ENCODE measurements at regions not wholly inside any gene's neighbourhood (a gene's known extent, or its start where the extent isn't known, plus 50 kb on each side); places are given as distances from the start of the nearest gene placed in this dataset.

- DNase-seq: no peak
These were observed 1298.3 kb upstream of the WWC1 start for GRCh38 chr5:166992874-166993722.

- peak; percentile 8 for DNase-seq
These were observed 1297.2 kb upstream of the WWC1 start for GRCh38 chr5:166994226-166994625.

- DNase-seq: no peak
These were observed 1290.2 kb upstream of the WWC1 start for GRCh38 chr5:167001246-167001645.

GRCh38 chr5:167008705-167009104 is 1282.7 kb upstream of the WWC1 start:
- DNase-seq: peak; percentile 60

GRCh38 chr5:167011196-167011595 is 1280.2 kb upstream of the WWC1 start:
- DNase-seq: no peak

- no peak for DNase-seq
These were observed 1279.1 kb upstream of the WWC1 start for GRCh38 chr5:167012123-167013034.

- no peak for DNase-seq
These were observed 1276.9 kb upstream of the WWC1 start for GRCh38 chr5:167014401-167015056.

GRCh38 chr5:167020418-167020817 is 1271.0 kb upstream of the WWC1 start:
- DNase-seq: no peak

- DNase-seq: no peak
These were observed 1262.0 kb upstream of the WWC1 start for GRCh38 chr5:167029488-167029887.

GRCh38 chr5:167030500-167031120 is 1260.8 kb upstream of the WWC1 start:
- no peak for DNase-seq

- no peak for DNase-seq
These were observed 1254.9 kb upstream of the WWC1 start for GRCh38 chr5:167036585-167036984.

- DNase-seq: peak; percentile 64
These were observed 1242.3 kb upstream of the WWC1 start for GRCh38 chr5:167049043-167049663.

- no peak for DNase-seq
These were observed 1241.5 kb upstream of the WWC1 start for GRCh38 chr5:167049771-167050567.

- no peak for DNase-seq
These were observed 1240.7 kb upstream of the WWC1 start for GRCh38 chr5:167050568-167051401.

- DNase-seq: no peak
These were observed 1240.1 kb upstream of the WWC1 start for GRCh38 chr5:167051402-167051768.

- no peak for DNase-seq
These were observed 1238.7 kb upstream of the WWC1 start for GRCh38 chr5:167052791-167053190.

- peak; percentile 70 for DNase-seq
These were observed 1233.8 kb upstream of the WWC1 start for GRCh38 chr5:167057665-167058064.

GRCh38 chr5:167061695-167062094 is 1229.8 kb upstream of the WWC1 start:
- DNase-seq: no peak

- DNase-seq: no peak
These were observed 1228.3 kb upstream of the WWC1 start for GRCh38 chr5:167063116-167063515.

- DNase-seq: no peak
These were observed 1227.7 kb upstream of the WWC1 start for GRCh38 chr5:167063788-167064187.
